Body of pancreas (tissue), 4 donors: ENCODE measurements at regions not wholly inside any gene's neighbourhood (a gene's known extent, or its start where the extent isn't known, plus 50 kb on each side); places are given as distances from the start of the nearest gene placed in this dataset.

Source experiments
- POLR2A ChIP-seq, 3 donors: fragments of 450-650 bp; IDR thresholded peaks; one replicate each; pipeline ENCODE4 v1.6.1; 2016; ENCODE audit warnings: antibody characterized with exemption in 3 of 3, mild to moderate bottlenecking in 2 of 3
- TF ChIP-seq, protein P1 (sequence below), 7 experiments: fragments of 450-650 bp in 4 of 7; fragments of 200-600 bp in 3 of 7; sonication (generic) in 3 of 7; IDR thresholded peaks; one replicate each; pipeline ENCODE4 v1.5.1; 2016 to 2019; ENCODE audit warnings: antibody characterized with exemption in 7 of 7

DNA sequence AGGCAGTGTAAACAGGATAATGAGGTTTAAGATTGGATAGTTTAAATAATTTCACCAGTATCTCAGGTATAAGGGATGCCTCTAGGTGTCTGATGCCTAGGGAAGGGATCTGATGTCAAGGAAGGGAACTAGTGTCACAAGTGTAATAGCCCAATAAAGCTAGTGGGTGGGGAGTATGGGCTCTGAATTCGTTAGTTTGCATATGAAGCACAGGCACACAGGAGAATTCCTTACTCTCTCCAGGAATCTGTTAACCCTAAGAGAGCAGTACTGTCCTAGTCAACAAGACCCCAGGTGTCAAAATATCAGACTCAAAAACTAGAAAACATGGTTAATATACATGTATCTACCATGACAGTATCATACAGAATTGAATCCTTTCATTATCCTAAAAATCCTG lies 352.5 kb upstream of the CYLC2 start:
- TF ChIP-seq POLR2A (IDR thresholded peaks at IDR 0.05) = no peak
- TF ChIP-seq, protein P1, sequence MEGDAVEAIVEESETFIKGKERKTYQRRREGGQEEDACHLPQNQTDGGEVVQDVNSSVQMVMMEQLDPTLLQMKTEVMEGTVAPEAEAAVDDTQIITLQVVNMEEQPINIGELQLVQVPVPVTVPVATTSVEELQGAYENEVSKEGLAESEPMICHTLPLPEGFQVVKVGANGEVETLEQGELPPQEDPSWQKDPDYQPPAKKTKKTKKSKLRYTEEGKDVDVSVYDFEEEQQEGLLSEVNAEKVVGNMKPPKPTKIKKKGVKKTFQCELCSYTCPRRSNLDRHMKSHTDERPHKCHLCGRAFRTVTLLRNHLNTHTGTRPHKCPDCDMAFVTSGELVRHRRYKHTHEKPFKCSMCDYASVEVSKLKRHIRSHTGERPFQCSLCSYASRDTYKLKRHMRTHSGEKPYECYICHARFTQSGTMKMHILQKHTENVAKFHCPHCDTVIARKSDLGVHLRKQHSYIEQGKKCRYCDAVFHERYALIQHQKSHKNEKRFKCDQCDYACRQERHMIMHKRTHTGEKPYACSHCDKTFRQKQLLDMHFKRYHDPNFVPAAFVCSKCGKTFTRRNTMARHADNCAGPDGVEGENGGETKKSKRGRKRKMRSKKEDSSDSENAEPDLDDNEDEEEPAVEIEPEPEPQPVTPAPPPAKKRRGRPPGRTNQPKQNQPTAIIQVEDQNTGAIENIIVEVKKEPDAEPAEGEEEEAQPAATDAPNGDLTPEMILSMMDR (IDR thresholded peaks at IDR 0.05) = no peak
